Kidney (tissue), 13 donors: ENCODE measurements at regions not wholly inside any gene's neighbourhood (a gene's known extent, or its start where the extent isn't known, plus 50 kb on each side); places are given as distances from the start of the nearest gene placed in this dataset.

Source experiments
- DNase-seq, 5 donors: peaks; one replicate each; pipeline ENCODE4 v3.0.0-alpha.2; 2013 to 2020
- FAIRE-seq: peaks from 2 replicates; lab custom pipeline; 2012; peaks lifted over from hg19 to GRCh38; lab: Jason Lieb, UNC
- H3K27ac ChIP-seq, 2 donors: one replicate each; pipeline ENCODE4 v1.7.0; 2013; ENCODE audit warnings: low read depth in 2 of 2, low read length in 2 of 2, inconsistent platforms in 1 of 2
- H3K27me3 ChIP-seq: one replicate; pipeline ENCODE4 v1.7.1; 2013; ENCODE audit warnings: low read length, inconsistent platforms; ENCODE audit not compliant: control insufficient read depth, insufficient read depth
- H3K36me3 ChIP-seq, 3 donors: one replicate each; pipeline versions ENCODE4 v1.7.0 to v1.7.1; 2013; ENCODE audit warnings: low read length in 3 of 3, control low read depth in 1 of 3, inconsistent platforms in 1 of 3; ENCODE audit not compliant: insufficient read depth in 3 of 3, control insufficient read depth in 2 of 3
- H3K4me1 ChIP-seq, 3 donors: one replicate each; pipeline versions ENCODE4 v1.7.0 to v1.7.1; 2013; ENCODE audit warnings: low read length in 3 of 3, inconsistent platforms in 1 of 3, low read depth in 1 of 3; ENCODE audit not compliant: control insufficient read depth in 2 of 3, insufficient read depth in 2 of 3
- H3K4me3 ChIP-seq, 3 donors: one replicate each; pipeline versions ENCODE4 v1.7.0 to v1.8.1; 2013; ENCODE audit warnings: low read length in 3 of 3, control low read depth in 1 of 3, inconsistent platforms in 1 of 3
- H3K9ac ChIP-seq, 3 donors: one replicate each; pipeline versions ENCODE4 v1.7.0 to v1.7.1; 2013; ENCODE audit warnings: low read length in 3 of 3, control low read depth in 1 of 3, inconsistent platforms in 1 of 3
- H3K9me3 ChIP-seq, 3 donors: one replicate each; pipeline versions ENCODE4 v1.7.0 to v1.7.1; 2013; ENCODE audit warnings: low read length in 3 of 3, control low read depth in 1 of 3, inconsistent platforms in 1 of 3; ENCODE audit not compliant: control insufficient read depth in 2 of 3, insufficient read depth in 1 of 3
- intact Hi-C: fragments of 100-400 bp; cut with DNase I; formaldehyde crosslinking; loops from one replicate; pipeline ENCODE4 v1.11.1; 2022
- TF ChIP-seq, protein P1 (sequence below): IDR thresholded peaks from 3 replicates; pipeline ENCODE4 v1.5.1; 2012; ENCODE audit warnings: mild to moderate bottlenecking, moderate library complexity, borderline replicate concordance; ENCODE audit not compliant: insufficient read depth; ENCODE audit errors: extremely low read depth
- donor health status: control.
- donor health status: control.
- donor health status: control.
- donor health status: control.
- donor health status: control.
- donor health status: DM: yes; HTN: yes; CAD: no.
- donor health status: Normal renal cell carcinoma (clear cell type).

- FAIRE-seq = no peak
- intact Hi-C loops = no loop called here
- H3K9ac ChIP-seq = no peak overlapping the region
- no peaks in the 10 kb centered on the region for H3K27me3 ChIP-seq
- H3K9me3 ChIP-seq = peaks cover 0 to 7% (median 0%) of the 10 kb centered on the region in 3 donors
- no peak overlapping the region for H3K27ac ChIP-seq
- no peak overlapping the region for H3K4me3 ChIP-seq
- TF ChIP-seq, protein P1, sequence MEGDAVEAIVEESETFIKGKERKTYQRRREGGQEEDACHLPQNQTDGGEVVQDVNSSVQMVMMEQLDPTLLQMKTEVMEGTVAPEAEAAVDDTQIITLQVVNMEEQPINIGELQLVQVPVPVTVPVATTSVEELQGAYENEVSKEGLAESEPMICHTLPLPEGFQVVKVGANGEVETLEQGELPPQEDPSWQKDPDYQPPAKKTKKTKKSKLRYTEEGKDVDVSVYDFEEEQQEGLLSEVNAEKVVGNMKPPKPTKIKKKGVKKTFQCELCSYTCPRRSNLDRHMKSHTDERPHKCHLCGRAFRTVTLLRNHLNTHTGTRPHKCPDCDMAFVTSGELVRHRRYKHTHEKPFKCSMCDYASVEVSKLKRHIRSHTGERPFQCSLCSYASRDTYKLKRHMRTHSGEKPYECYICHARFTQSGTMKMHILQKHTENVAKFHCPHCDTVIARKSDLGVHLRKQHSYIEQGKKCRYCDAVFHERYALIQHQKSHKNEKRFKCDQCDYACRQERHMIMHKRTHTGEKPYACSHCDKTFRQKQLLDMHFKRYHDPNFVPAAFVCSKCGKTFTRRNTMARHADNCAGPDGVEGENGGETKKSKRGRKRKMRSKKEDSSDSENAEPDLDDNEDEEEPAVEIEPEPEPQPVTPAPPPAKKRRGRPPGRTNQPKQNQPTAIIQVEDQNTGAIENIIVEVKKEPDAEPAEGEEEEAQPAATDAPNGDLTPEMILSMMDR = no peak
- no peaks in the 10 kb centered on the region for H3K4me1 ChIP-seq
- no peak for DNase-seq
- H3K36me3 ChIP-seq = no peaks in the 10 kb centered on the region
These were observed 312.6 kb downstream of the DRD1 start for GRCh38 chr5:175131432-175131831.

DNA sequence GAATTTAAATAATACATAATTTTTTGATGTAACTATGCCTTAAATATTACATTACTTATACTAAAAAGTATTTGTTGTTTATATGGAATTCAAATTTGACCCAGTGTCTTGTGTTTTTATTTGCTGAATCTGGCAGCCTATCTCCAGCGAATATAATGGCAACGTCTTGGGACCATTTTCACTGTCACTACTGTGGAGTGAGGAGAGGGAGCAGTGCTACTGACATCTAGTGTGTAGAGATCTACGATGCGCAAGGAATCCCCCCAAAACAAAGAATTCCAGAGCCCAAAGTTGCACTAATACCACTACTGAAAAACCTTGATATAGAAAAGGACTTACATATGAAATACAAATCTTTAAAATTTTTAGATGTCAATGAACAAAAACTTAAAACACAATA lies 314.4 kb downstream of the DRD1 start:
- no peaks in the 10 kb centered on the region for H3K4me1 ChIP-seq
- TF ChIP-seq, protein P1 = no peak
- no peak overlapping the region for H3K9ac ChIP-seq
- no peak overlapping the region for H3K27ac ChIP-seq
- no peaks in the 10 kb centered on the region for H3K9me3 ChIP-seq
- no peaks in the 10 kb centered on the region for H3K36me3 ChIP-seq
- no peak overlapping the region for H3K4me3 ChIP-seq
- DNase-seq (no peak), FAIRE-seq (no peak)
- no peaks in the 10 kb centered on the region for H3K27me3 ChIP-seq
- intact Hi-C loops = no loop called here

- H3K9ac ChIP-seq = no peak overlapping the region
- no peak for FAIRE-seq
- H3K27ac ChIP-seq = no peak overlapping the region
- TF ChIP-seq, protein P1 = no peak
- intact Hi-C loops = no loop called here
- no peak overlapping the region for H3K4me3 ChIP-seq
- DNase-seq = no peak
- H3K4me1 ChIP-seq = no peaks in the 10 kb centered on the region
- no peaks in the 10 kb centered on the region for H3K36me3 ChIP-seq
- no peaks in the 10 kb centered on the region for H3K9me3 ChIP-seq
- no peaks in the 10 kb centered on the region for H3K27me3 ChIP-seq
These were observed 314.9 kb downstream of the DRD1 start for GRCh38 chr5:175129121-175129520.

DNA sequence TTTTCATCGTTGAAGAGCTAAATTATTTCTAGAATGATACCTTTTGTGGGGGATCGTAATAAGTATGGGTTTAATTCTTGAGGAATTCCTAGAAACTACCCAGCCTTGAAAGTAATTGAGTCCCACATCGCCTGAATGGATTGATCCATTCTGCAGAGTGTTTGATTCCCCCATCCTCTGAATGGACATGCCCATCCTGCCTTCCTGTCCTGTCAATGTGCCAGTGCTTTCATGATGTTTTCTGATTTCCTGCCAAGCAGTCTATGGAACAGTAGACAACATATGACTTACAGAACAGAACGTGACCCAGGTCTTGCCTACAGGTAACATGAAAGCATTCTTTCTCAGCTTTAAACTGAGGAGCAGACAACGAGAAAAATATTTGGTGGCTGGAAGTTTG lies 319.2 kb downstream of the DRD1 start:
- no peak for DNase-seq
- Histone ChIP-seq H3K4me3 (no peak overlapping the region), H3K4me1 (no peaks in the 10 kb centered on the region), H3K36me3 (no peaks in the 10 kb centered on the region), H3K27ac (no peak overlapping the region), H3K9ac (no peak overlapping the region), H3K27me3 (no peaks in the 10 kb centered on the region), H3K9me3 (no peaks in the 10 kb centered on the region)
- intact Hi-C loops = no loop called here
- no peak for FAIRE-seq
- TF ChIP-seq, protein P1 = no peak
